HG03025 (cell line): ENCODE measurements at regions not wholly inside any gene's neighbourhood (a gene's known extent, or its start where the extent isn't known, plus 50 kb on each side); places are given as distances from the start of the nearest gene placed in this dataset.

ENCODE experiments used
- ATAC-seq: cut with Tn5 transposase; IDR thresholded peaks from one replicate; pipeline ENCODE4 v1.9.1; 2021; ENCODE audit warnings: mild to moderate bottlenecking, moderate library complexity; ENCODE audit not compliant: unreplicated experiment, low FRiP score

DNA sequence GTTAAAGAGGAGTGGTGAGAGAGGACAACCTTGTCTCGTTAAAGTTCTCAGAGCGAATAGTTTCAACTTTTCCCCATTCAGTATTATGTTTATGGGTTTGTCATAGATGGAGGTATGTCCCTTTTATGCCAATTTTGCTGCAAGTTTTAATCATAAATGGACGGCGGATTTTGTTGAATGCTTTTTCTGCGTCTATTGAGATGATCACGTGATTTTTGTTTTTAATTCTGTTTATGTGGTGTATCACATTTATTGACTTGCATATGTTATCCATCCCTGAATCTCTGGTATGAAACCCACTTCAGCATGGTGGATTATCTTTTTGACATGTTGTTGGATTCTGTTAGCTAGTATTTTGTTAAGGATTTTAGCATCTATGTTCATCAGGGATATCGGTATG lies 1123.8 kb upstream of the KLHL29 start:
- ATAC-seq = no peak

DNA sequence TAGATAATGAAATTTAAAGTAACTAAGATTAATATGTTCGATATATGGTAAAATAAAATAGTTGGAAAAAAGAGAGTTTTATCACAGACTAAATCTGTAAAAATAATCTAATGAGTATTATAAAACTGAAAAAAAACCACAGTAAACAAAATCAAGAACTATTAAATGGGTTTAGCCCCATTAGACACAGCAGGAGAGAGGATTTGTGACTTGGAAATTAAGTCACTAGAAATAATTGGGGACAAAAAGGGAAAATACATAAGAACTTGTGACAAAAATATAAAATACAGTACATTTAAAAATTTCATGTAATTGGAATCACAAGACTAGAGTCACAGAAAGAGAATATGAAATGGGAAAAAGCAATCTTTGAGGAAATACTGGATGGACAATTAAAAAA lies 1114.6 kb upstream of the KLHL29 start:
- ATAC-seq = no peak

DNA sequence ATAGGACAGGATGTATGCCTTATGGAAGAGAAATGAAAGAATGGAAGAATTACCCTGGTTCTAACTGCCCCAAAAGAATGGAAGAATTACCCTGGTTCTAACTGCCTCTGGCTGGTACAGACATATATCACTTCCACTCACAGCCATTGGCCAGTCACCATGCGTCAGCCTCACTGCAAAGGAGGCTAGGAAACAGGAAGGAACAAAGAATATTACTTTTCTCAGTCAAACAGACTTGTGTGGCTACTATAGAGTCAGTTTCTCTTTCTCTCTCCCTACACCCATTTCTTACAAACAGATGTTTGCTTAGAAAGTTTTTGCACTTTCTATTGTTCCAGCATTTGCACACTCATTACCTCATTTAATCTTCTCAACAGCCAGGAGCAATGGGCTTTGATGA lies 1111.1 kb upstream of the KLHL29 start:
- ATAC-seq = no peak

DNA sequence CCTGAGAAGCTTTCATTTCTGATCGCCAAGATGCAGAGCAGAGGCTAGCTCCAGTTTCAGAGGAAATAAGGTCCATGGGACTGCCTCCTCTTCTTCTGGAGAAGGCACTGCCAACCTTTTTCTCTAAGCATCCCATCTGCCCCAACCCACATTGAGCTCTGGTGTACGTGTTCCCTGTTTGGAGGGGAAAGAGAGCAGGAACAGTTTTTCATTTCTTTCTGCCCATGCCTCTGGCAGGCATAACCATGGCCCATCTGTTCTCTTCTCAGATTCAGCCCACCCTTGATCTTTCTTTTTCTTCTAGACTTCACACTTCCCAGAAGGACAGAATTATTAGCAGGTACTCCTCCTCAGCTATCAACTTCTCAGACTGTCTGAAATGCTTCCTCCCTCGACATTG lies 1110.3 kb upstream of the KLHL29 start:
- ATAC-seq = no peak

DNA sequence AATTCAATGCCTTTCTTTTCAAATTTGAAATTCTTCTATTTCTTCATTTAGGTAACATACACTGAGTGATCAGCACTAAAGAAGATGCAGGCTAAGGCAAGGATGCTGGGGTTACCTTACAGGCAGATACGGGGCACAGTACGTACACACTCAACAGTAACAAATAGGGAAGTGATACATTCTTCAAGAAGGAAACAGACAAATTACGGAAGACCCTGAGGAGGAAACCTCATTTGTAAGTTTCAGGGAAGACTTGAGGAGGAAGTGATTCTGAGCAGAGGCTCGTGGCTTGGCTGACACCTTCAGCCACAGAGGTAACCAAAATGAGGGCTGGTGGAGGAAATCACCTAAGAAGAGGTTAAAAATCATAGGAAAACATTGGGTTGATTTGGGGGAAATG lies 1108.3 kb upstream of the KLHL29 start:
- ATAC-seq = peak; percentile 76

DNA sequence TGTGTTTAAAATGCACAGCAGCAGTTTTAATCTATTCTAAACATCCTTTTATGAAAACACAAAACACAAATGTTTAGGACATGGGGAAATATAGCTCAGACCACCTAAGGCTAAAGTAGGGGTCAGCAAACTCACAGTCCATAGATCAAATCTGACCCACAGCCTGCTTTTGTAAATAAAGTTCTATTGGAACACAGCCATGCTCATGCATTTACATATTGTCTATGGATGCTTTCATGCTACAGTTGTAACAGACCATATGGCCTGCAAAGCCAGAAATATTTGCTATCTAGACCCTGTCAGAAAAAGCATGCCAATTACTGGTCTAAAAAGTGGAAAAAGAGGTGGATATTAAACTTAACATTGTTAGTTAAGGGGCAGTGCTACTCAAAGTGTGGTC lies 1105.4 kb upstream of the KLHL29 start:
- ATAC-seq = no peak

DNA sequence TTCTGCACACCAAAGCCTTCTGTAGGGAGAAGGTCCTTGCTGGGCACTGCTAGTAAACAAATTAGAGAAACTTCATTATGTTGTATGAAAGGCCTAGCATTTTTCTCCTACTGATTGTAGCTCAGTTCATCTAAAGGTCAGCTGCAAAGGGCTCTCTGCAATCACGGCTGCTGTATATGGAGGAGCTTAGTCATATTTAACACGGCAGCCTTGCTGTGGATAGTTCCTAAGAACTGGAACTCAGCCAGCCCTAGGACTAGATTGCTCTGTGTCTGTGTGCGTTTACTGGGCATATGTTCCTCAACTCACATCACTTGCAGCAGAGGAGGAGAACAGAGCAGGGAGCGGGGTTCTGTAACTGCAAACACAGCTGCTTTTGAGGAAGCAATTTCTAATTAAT lies 1103.9 kb upstream of the KLHL29 start:
- no peak for ATAC-seq

DNA sequence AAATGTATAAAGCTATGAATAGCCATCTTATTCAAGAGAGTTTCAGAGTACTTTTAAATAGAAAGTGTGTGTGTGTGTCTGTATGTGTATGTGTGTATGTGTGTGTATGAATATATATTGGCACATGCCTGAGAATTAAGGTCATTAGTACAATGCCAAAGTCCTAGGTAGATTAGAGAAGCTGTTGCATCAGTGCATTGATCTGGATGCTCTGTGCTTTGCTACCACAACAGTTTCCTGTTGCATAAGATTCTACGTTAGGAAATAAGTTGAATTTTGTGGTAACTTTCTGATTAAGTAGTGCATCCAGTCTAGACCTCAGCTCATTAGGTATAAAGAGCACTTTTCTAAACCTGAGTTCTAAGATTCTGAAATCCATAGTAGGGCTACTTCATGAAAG lies 1102.8 kb upstream of the KLHL29 start:
- no peak for ATAC-seq

DNA sequence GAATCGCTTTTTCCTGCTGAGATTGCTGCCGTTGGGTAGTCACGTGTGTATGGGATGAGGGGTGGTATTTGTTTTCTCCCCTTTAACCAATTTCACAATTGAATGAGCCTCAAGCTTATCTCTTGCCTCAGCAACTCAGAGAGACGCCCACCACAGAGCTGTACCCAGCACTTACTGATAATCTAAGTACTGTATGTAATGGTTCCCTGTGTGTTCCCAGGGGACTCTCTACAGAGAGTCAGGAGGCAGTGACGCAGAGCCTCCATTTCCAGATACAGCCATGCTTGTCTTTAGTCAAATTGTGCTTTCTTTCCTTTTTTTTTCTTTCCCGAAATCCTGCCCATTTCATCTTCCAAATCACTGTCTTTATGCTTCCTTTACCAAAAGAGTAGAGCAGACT lies 1102.1 kb upstream of the KLHL29 start:
- ATAC-seq = no peak

DNA sequence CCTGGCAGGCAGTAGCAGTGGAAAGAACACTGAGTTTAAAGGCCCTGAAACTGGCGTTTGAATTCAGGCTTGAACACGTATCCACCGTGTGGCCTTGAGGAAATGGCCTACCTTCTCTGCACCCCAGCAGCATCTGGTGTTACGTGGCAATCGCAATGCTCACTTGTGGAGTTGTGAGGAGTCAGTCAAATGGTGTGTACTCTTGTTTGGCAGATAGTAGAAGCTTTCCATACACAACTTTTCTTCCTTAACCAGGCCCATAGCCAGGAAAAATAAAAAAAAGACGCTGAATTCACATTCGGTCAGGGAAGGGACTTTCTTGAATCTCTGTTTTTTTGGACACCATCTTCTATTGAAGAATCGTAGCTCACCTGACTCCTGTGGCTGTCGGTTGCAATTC lies 1101.5 kb upstream of the KLHL29 start:
- ATAC-seq = no peak

DNA sequence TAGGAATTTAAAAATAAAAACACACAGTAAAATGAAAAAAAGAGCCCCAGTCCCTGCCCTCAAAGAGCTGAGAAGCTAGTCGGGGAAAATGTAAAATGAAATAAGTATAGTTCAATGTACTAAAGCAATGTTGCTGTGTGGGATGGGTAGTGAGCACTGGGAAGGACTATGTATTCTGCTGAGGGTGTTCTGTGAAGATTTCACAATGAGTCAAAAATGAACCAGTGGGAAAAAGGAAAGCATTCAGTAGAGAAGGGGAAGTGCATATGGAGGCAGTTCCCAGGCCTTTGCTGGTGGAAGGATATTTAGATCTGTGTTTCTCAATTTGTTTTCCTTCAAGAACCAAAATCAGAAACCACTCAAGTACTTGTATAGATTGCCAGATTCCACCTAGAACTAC lies 1094.7 kb upstream of the KLHL29 start:
- no peak for ATAC-seq

DNA sequence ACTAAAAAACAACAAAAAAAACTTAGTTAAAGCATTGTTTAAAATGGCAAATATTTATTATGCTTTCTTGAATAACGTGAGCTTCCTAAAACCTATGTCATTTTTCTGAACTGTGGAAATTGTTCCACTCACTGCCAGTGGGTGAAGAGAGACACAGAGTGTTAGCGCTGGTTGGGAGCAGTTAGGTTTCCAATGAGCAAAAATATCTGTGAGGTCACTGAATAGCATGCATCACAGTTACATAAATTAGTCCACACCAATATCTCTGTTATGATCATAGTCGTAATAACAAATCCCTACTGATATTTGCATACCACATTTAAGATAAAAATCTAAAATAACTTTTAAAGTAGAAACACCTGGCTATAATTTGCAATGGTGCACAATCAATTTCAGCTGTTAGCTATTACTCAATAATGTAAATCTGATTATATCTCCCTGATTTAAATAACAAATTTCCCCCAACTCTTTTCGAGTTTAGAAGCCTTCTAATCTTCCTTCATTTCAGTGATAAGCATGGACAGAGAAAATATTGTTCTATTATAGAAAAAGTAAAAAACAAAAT lies 1094.0 kb upstream of the KLHL29 start:
- no peak for ATAC-seq

DNA sequence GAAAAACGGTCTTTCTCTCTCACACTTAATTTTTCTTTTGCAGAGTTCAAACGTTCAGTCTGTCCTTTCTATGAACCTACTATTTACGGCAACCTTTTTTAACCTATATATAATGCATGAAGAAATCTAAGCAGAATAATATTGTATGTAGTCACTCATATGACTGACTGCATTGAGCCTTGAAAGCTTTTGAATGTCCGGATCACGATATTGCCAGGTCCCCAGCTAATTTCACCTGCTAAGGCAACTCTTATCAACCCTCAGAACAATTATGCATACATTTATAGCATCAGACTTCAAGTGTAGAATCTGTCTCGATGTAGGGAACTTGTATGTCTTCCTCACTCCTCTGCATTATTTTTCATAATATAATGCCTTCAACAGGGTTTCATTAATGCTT lies 1083.8 kb upstream of the KLHL29 start:
- no peak for ATAC-seq

DNA sequence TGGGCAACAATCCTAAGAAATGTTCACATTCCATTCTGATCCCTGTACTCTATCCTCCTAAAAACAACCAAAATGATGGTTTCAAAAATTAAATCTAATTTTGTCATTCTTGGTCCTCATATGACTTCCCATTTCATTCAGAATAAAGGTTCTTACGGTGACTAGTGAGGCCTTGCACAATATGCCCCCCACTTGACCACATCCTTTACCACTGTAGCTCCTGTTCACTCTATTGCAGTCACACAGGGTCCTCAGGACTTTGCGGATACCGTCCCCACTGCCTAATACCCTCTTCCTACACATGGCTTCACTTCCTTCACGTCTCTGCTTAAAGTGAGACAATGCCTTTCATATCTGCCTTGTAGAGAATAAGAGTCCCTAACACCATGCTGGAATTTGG lies 1058.7 kb upstream of the KLHL29 start:
- no peak for ATAC-seq

DNA sequence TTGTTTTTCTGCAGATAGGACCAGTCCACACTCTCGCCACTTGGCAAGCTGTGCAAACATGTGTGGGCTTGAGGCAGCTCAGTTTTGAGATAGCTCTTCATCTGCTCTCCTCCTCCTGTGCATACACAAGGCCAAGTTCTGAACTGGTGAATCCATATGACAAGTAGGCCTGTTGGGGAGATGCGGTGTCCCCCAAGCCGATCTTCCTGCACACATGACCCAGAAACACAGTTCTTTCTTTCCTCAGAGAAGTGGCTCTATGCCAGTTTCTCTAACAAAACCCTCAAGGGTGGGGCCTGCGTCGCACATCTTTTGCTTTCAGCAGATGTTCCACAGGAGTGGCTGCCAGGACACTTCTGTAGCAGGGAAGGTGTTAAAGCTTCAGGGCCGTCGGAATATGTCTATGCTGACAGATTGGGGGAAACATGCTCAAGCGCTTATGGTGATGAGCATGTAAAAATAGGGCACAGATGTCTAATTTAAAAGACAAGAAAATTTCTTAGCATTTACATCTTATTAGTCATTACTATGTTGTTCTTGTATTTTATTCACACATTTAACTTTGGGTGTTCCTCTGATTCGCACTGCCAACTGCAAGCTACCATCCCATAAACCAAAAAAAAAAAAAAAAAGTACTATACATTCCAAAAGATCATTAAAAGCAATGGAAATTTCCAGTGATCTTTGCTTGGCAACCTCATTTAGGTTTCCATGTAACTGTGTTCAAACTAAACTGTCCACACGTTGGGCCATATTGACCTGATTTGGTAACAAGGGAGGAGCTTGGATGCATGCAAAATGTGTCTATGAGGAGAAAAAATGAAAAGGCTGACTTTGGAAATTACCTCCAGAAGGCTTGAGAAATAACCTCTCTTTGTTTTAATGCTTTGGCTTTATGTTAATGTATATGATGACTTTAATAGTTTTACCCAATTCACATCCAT lies 1055.5 kb upstream of the KLHL29 start:
- no peak for ATAC-seq

DNA sequence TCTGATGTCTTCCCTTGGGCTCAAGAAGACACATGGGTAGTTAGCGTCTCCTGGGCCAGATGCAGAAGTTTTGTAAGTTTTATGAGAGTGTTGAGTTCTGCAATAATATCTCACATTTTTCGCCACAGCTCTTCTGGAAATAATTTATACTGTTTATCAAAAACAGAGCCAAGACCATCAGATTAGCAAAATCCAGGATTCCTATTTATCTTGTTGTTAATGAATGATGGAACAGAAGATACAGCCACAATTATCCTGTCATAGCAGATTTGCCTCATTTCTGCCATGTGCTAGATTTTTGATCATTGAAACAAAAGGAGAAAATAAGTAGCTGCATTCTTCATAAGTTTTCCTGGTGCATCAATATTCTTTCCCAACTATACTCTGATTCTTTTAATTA lies 1048.6 kb upstream of the KLHL29 start:
- no peak for ATAC-seq

DNA sequence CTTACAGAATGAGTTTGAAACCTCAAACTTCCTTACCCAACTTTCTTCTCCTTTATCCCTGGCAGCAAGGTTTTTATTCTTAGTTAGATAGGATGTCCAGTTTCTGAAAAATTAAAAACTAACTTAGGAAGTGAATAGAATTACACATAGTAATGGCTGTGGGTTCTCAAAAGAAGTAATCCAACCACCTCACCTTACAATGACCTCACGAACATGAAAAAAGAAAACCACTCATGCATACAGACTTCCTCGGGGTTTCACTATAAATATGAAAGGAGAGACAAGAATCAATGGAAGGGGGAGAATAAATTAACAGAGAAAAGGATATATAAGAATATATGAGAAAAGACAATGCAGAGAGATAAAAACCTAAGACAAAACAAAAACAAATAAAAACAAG lies 1044.3 kb upstream of the KLHL29 start:
- no peak for ATAC-seq

DNA sequence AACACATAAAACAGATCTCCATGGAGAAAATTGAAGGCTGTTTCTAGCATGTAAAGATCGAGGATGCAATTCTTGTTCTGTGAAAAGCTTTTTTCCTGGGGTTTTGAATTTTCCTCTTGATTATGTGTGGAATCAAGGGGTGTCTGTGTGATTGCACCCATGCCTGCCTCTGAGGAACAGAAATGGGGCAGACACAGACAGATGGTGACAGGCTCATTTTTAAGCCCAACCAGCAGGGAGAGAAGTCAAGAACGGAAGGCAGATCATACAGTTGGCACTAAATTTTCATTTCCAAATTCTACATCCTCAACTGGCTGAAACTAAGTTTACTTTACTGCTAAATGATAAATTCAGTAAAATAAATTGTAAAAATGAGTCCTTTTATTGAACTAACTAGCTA lies 1037.7 kb upstream of the KLHL29 start:
- no peak for ATAC-seq

DNA sequence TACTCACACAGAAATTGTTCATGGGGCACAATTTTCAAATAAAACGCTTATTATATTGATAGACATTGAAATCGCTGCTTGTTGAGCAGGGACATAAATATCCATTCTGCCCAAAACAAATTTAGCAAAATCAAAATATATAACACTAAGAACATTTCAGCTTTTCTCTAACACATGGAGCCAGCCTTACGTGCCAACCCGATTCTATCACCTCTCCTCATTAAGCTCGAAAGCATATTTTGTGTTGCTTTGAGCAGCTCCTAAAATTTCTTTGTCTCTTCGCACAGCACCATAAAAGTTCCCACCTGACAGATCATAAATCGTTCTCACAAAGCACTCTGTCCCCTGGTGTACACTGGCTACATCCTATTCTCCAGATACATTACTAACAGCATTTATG lies 1034.4 kb upstream of the KLHL29 start:
- no peak for ATAC-seq

DNA sequence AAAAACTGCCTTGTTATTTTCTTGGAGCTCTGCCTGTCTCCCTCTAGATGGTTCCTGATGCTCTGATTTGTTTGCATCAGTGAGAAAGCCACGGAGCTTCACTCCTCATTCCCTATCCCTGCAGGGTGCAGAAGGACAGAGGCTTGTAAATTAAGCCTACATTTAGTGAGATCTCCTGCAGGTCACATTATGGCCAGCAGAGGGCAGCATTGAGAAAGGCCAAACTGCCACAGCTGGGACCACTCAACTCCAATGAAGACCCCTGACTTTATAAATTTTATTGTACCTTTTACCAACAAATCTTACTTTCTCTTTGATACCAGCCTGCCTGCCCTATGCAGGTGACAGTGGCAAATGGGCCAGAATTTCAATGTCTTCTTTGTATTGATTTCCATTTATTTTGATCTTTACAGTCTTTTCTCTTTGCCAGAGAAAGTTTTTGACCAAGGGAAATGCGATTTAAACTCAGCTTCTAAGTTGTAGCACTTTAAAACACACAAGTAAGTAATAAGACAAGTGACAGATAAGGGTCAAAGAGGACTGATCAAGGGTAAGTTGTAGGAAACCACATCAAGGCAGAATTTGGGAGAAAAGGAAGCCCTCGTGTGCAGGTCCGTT lies 1029.1 kb upstream of the KLHL29 start:
- ATAC-seq = peak; percentile 67

DNA sequence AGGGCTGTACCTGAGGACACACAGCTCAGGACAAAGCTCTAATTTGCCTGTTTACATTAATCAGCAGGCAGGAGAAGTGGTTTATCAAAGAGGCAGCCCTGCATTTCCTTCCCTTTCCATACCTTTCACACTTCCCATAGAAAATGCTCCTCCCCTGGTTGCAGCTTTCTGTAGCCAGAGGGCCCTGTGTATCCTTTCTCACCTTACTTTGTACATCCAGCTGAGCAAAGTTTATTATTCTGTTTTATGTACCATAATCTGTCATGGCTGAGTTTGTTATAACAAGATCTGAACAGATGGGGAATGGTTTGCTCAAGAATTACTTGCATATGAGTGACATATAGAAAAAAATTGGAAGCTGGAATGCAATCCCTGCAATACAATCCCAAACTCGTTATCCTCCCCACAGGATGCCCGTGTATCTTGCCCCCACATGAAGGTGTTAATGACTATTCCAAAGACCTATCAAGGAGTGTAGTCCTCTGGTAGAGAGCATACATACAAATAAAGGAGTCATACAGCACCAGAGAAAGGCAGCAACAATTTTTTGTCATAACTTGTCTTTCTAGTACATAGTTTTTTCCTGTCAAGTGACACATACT lies 1025.8 kb upstream of the KLHL29 start:
- ATAC-seq = no peak
